ENCODE measurements at regions not wholly inside any gene's neighbourhood (a gene's known extent, or its start where the extent isn't known, plus 50 kb on each side); places are given as distances from the start of the nearest gene placed in this dataset.

DNA sequence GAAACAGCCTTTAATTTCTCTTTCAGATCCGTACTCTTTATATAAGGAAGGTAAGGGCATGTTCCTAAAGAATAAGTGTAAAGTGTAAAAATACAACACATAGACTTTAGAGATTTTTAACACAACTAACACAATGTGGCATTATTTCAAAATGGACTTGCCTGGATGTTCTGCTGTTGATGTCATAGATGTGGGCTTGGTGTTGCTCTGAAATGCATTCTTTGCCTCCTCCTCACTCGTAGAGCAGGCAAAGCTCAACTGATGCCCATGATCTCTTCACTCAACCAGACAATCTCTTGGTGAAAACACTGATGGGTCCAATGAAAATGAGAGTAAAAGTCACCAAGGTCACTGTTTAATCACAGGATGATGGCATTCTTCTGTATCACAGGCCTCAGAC, 174.2 kb upstream of the TCERG1L start:
- H3K27ac ChIP-seq: no peak overlapping the region
- H3K27me3 ChIP-seq (ENCODE audit: insufficient read depth, low read depth): no peaks in the 10 kb centered on the region
- H3K36me3 ChIP-seq (ENCODE audit: insufficient read depth): no peaks in the 10 kb centered on the region
- TF ChIP-seq, protein P1, sequence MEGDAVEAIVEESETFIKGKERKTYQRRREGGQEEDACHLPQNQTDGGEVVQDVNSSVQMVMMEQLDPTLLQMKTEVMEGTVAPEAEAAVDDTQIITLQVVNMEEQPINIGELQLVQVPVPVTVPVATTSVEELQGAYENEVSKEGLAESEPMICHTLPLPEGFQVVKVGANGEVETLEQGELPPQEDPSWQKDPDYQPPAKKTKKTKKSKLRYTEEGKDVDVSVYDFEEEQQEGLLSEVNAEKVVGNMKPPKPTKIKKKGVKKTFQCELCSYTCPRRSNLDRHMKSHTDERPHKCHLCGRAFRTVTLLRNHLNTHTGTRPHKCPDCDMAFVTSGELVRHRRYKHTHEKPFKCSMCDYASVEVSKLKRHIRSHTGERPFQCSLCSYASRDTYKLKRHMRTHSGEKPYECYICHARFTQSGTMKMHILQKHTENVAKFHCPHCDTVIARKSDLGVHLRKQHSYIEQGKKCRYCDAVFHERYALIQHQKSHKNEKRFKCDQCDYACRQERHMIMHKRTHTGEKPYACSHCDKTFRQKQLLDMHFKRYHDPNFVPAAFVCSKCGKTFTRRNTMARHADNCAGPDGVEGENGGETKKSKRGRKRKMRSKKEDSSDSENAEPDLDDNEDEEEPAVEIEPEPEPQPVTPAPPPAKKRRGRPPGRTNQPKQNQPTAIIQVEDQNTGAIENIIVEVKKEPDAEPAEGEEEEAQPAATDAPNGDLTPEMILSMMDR (conservative IDR thresholded peaks at IDR 0.05; ENCODE audit: low read depth, low read length): no peak
- no peak overlapping the region for H3K4me2 ChIP-seq
- H3K4me3 ChIP-seq (IDR thresholded peaks at IDR 0.05; ENCODE audit: insufficient read depth, low read depth, low read length): no peak overlapping the region
- H4K20me1 ChIP-seq (ENCODE audit: insufficient read depth): no peaks in the 10 kb centered on the region
- no peaks in the 10 kb centered on the region for H3K4me1 ChIP-seq (ENCODE audit: low read depth, poor library complexity, severe bottlenecking)
- H3K79me2 ChIP-seq (ENCODE audit: insufficient read depth, low read depth): no peaks in the 10 kb centered on the region
- H2AFZ ChIP-seq (ENCODE audit: low read depth): no peak overlapping the region
- no peak overlapping the region for H3K9ac ChIP-seq

DNA sequence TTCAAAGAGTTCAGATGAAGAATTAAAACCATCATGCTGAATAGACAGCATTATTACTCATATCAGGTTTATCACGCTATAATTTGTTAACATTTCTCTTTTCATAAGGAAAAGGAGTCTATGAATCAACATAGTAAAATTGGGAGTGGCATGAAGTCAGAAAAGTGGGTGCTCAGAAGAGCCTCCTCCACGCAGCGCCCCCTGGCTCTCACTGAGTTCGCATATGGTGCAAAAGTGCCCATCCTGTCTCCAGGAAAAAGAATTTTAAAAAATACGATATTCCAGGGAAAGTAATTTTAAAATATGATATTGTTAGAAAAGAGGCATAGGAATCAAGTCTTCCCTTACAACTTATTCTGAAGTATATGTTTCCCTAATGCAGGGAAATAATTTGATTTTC, 176.3 kb upstream of the TCERG1L start:
- H3K79me2 ChIP-seq (ENCODE audit: insufficient read depth, low read depth): no peaks in the 10 kb centered on the region
- H3K4me2 ChIP-seq: no peak overlapping the region
- H3K36me3 ChIP-seq (ENCODE audit: insufficient read depth): no peaks in the 10 kb centered on the region
- H3K4me3 ChIP-seq (IDR thresholded peaks at IDR 0.05; ENCODE audit: insufficient read depth, low read depth, low read length): no peak overlapping the region
- no peaks in the 10 kb centered on the region for H3K4me1 ChIP-seq (ENCODE audit: low read depth, poor library complexity, severe bottlenecking)
- TF ChIP-seq, protein P1 (conservative IDR thresholded peaks at IDR 0.05; ENCODE audit: low read depth, low read length): no peak
- no peak overlapping the region for H2AFZ ChIP-seq (ENCODE audit: low read depth)
- no peaks in the 10 kb centered on the region for H4K20me1 ChIP-seq (ENCODE audit: insufficient read depth)
- H3K27me3 ChIP-seq (ENCODE audit: insufficient read depth, low read depth): no peaks in the 10 kb centered on the region
- H3K27ac ChIP-seq: no peak overlapping the region
- no peak overlapping the region for H3K9ac ChIP-seq

DNA sequence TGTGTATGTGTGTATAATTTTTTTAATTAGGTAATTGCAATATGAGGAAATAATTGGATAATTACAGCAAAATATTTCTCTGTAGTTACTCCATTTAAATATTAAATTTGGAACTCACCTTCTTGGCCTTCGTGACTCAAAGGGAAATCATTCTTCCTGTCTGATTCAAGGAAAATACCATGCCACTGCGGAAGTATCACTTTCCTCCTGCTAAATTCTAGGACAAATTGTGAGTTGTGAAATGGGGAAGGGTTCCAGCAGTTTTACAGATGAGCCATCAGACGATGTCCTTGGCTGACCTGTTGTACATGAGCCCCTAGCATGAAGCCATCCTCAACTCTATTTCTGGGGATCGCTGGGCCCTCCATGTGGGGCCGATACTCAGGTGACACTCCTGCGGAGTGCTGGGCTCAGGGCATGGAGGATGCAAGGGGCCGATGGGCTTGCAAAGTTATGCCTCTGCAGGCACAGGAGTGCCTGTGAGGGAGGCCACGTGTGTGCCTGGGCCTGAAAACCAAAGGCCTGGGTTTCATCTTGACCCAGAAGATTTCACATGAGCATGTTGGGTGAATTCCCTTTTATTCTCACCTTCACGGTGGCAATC, 179.6 kb upstream of the TCERG1L start:
- Histone ChIP-seq H3K4me2 (no peak overlapping the region), H3K27me3 (ENCODE audit: insufficient read depth, low read depth) (no peaks in the 10 kb centered on the region), H3K79me2 (ENCODE audit: insufficient read depth, low read depth) (no peaks in the 10 kb centered on the region), H2AFZ (ENCODE audit: low read depth) (no peak overlapping the region), H3K9ac (no peak overlapping the region), H3K27ac (no peak overlapping the region), H4K20me1 (ENCODE audit: insufficient read depth) (no peaks in the 10 kb centered on the region), H3K36me3 (ENCODE audit: insufficient read depth) (no peaks in the 10 kb centered on the region), H3K4me1 (ENCODE audit: low read depth, poor library complexity, severe bottlenecking) (no peaks in the 10 kb centered on the region), H3K4me3 (IDR thresholded peaks at IDR 0.05; ENCODE audit: insufficient read depth, low read depth, low read length) (no peak overlapping the region)
- TF ChIP-seq, protein P1 (conservative IDR thresholded peaks at IDR 0.05; ENCODE audit: low read depth, low read length): no peak

DNA sequence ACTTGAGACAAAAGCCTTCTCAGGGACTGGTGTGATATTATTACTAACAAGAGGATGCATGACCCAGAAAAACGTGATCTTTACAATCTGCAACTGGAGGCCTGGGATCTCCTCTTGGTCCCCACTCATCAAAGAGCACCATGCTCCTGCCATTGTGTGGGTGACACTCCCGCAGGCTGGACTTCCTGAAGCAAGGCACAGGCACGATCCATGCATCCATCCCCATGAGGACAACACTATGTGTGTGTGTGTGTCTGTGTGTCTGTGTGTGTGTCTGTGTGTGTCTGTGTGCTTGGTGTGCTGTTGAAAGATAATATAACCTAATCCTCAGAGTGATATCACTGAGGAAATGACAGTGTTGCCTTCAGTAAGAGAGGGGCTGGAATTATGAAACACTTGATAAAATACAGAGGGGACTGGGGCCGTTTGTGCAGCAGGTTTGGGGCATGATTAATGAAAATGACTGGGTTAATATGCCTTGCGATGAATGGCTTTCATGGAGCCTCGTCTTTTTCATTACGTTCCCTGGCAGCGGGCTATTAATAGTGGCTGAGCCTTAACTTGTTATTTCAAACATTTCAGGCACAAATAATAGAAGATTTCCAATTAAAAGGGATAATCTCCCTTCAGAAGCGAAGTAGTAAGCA, 180.8 kb upstream of the TCERG1L start:
- no peaks in the 10 kb centered on the region for H3K27me3 ChIP-seq (ENCODE audit: insufficient read depth, low read depth)
- H3K9ac ChIP-seq: no peak overlapping the region
- no peak overlapping the region for H2AFZ ChIP-seq (ENCODE audit: low read depth)
- no peak overlapping the region for H3K4me2 ChIP-seq
- H3K36me3 ChIP-seq (ENCODE audit: insufficient read depth): no peaks in the 10 kb centered on the region
- H3K4me3 ChIP-seq (IDR thresholded peaks at IDR 0.05; ENCODE audit: insufficient read depth, low read depth, low read length): no peak overlapping the region
- no peaks in the 10 kb centered on the region for H3K4me1 ChIP-seq (ENCODE audit: low read depth, poor library complexity, severe bottlenecking)
- no peaks in the 10 kb centered on the region for H4K20me1 ChIP-seq (ENCODE audit: insufficient read depth)
- no peak overlapping the region for H3K27ac ChIP-seq
- TF ChIP-seq, protein P1 (conservative IDR thresholded peaks at IDR 0.05; ENCODE audit: low read depth, low read length): no peak
- H3K79me2 ChIP-seq (ENCODE audit: insufficient read depth, low read depth): no peaks in the 10 kb centered on the region
